GM12878 (cell line): ENCODE measurements at regions not wholly inside any gene's neighbourhood (a gene's known extent, or its start where the extent isn't known, plus 50 kb on each side); places are given as distances from the start of the nearest gene placed in this dataset.

Experiments
- ATAC-seq: fragments of 200-7000 bp; cut with Tn5 transposase; 3 replicates; pipeline ENCODE4 v1.9.1; 2020; ENCODE audit warnings: mild to moderate bottlenecking, moderate library complexity
- BruUV-seq: library from RNA; stranded (reverse); fragments of 400-500 nt; replicated peaks from 2 replicates; lab custom pipeline; 2021; lab: Mats Ljungman, UMichigan
- CTCF ChIA-PET: fragments of 300-600 bp; sonication (Branson Sonifier 250); formaldehyde crosslinking; extraction: SDS; loops from one replicate; lab custom pipeline; 2021; ENCODE audit warnings: inconsistent platforms; lab: Yijun Ruan, JAX
- POLR2A ChIA-PET: fragments of 350-600 bp; formaldehyde crosslinking; extraction: SDS; loops from one replicate; lab custom pipeline; 2021; ENCODE audit warnings: inconsistent platforms; lab: Charles Lee
- RAD21 ChIA-PET: fragments of 300-600 bp; sonication (Branson Sonifier 250); formaldehyde crosslinking; loops from one replicate; lab custom pipeline; 2023; ENCODE audit warnings: antibody characterized with exemption; ENCODE audit not compliant: unreplicated experiment; lab: Charles Lee
- SMC1A ChIA-PET: fragments of 300-600 bp; sonication (Branson Sonifier 250); formaldehyde crosslinking; loops from one replicate; lab custom pipeline; 2023; ENCODE audit not compliant: unreplicated experiment, uncharacterized antibody; lab: Charles Lee
- DNase-seq: peaks from one replicate; pipeline ENCODE4 v3.0.0-alpha.2; 2011; ENCODE audit warnings: low read depth, low spot score
- FAIRE-seq: peaks from 3 replicates; lab custom pipeline; 2011; peaks lifted over from hg19 to GRCh38; lab: Jason Lieb, UNC
- H2AFZ ChIP-seq: 2 replicates; pipeline ENCODE4 v1.6.0; 2011; ENCODE audit warnings: low read depth, low read length, control low read depth; ENCODE audit not compliant: control insufficient read depth
- H3K27ac ChIP-seq: 2 replicates; pipeline ENCODE4 v1.5.1; 2011; ENCODE audit warnings: control low read depth; ENCODE audit not compliant: control insufficient read depth, insufficient read depth
- H3K27me3 ChIP-seq, 2 experiments: replicated peaks in 1 of 2; 2 replicates each; pipeline versions ENCODE4 v1.6.0 to v1.6.1; 2011; ENCODE audit warnings: low read length in 1 of 2; ENCODE audit not compliant: control insufficient read depth in 2 of 2, insufficient read depth in 2 of 2
- H3K36me3 ChIP-seq, 2 experiments: 2 replicates each; pipeline ENCODE4 v1.5.1; 2011; ENCODE audit warnings: low read length in 1 of 2; ENCODE audit not compliant: control insufficient read depth in 2 of 2, insufficient read depth in 2 of 2
- H3K4me1 ChIP-seq: 2 replicates; pipeline ENCODE4 v1.6.1; 2011; ENCODE audit warnings: mild to moderate bottlenecking, low read length, moderate library complexity, mixed read lengths; ENCODE audit not compliant: control insufficient read depth, insufficient read depth
- H3K4me2 ChIP-seq: 2 replicates; pipeline ENCODE4 v1.6.0; 2011; ENCODE audit warnings: control low read depth; ENCODE audit not compliant: control insufficient read depth, insufficient read depth
- H3K4me3 ChIP-seq: fragments of 200-600 bp; sonication (generic); 2 replicates; pipeline ENCODE4 v1.5.1; 2016
- H3K79me2 ChIP-seq: 2 replicates; pipeline ENCODE4 v1.6.0; 2011; ENCODE audit warnings: low read length; ENCODE audit not compliant: control insufficient read depth, insufficient read depth
- H3K9ac ChIP-seq: 2 replicates; pipeline ENCODE4 v1.8.0; 2011; ENCODE audit warnings: low read length, control low read depth, mixed read lengths; ENCODE audit not compliant: control insufficient read depth, insufficient read depth
- H3K9me3 ChIP-seq: replicated peaks from 3 replicates; pipeline ENCODE4 v1.5.1; 2011; ENCODE audit warnings: mild to moderate bottlenecking, low read length; ENCODE audit not compliant: control insufficient read depth, insufficient read depth
- H4K20me1 ChIP-seq: 2 replicates; pipeline ENCODE4 v1.6.0; 2011; ENCODE audit not compliant: control insufficient read depth, insufficient read depth
- BCLAF1 ChIP-seq: fragments of 450-650 bp; IDR thresholded peaks from 2 replicates; pipeline ENCODE4 v1.6.1; 2017; ENCODE audit warnings: antibody characterized with exemption, mild to moderate bottlenecking, moderate library complexity
- E2F8 ChIP-seq: fragments of 450-650 bp; IDR thresholded peaks from 2 replicates; pipeline ENCODE4 v1.6.1; 2018; ENCODE audit warnings: mild to moderate bottlenecking, low read depth, moderate library complexity; ENCODE audit not compliant: partially characterized antibody
- EGR1 ChIP-seq, 2 experiments: IDR thresholded peaks; 1 replicate in 1 of 2; 2 replicates in 1 of 2; pipeline ENCODE4 v1.6.1; 2011 to 2012; ENCODE audit warnings: low read depth in 2 of 2, low read length in 2 of 2, borderline replicate concordance in 1 of 2, mild to moderate bottlenecking in 1 of 2, moderate library complexity in 1 of 2
- GABPA ChIP-seq: IDR thresholded peaks from 2 replicates; pipeline ENCODE4 v1.6.1; 2014; ENCODE audit warnings: antibody characterized with exemption, low read depth, mild to moderate bottlenecking, inconsistent platforms
- GATAD2B ChIP-seq: fragments of 450-650 bp; conservative IDR thresholded peaks from 2 replicates; pipeline ENCODE4 v1.6.1; 2017; ENCODE audit warnings: low read depth, mild to moderate bottlenecking, moderate library complexity
- JUND ChIP-seq: IDR thresholded peaks from 2 replicates; pipeline ENCODE4 v1.6.1; 2012; ENCODE audit warnings: low read depth, mild to moderate bottlenecking, low read length, improper control_type of control experiment, moderate library complexity
- MTA3 ChIP-seq: IDR thresholded peaks from 2 replicates; pipeline ENCODE4 v1.6.1; 2012; ENCODE audit warnings: low read length, inconsistent platforms, borderline replicate concordance
- NBN ChIP-seq: fragments of 450-650 bp; IDR thresholded peaks from 2 replicates; pipeline ENCODE4 v1.6.1; 2016
- NFYA ChIP-seq: IDR thresholded peaks from 2 replicates; pipeline ENCODE4 v1.6.1; 2011; ENCODE audit warnings: low read depth, mild to moderate bottlenecking, low read length, improper control_type of control experiment, borderline replicate concordance
- PML ChIP-seq: IDR thresholded peaks from 2 replicates; pipeline ENCODE4 v1.6.1; 2012; ENCODE audit warnings: low read length, inconsistent platforms
- POLR2AphosphoS5 ChIP-seq: IDR thresholded peaks from 2 replicates; pipeline ENCODE4 v1.6.1; 2011; ENCODE audit warnings: mild to moderate bottlenecking, low read length, inconsistent platforms
- POU2F2 ChIP-seq: IDR thresholded peaks from 3 replicates; pipeline ENCODE4 v1.6.1; 2011; ENCODE audit warnings: low read depth, mild to moderate bottlenecking, low read length, borderline replicate concordance
- TCF3 ChIP-seq: IDR thresholded peaks from 2 replicates; pipeline ENCODE4 v1.6.1; 2012; ENCODE audit warnings: low read depth, mild to moderate bottlenecking, low read length, borderline replicate concordance; ENCODE audit not compliant: insufficient read depth
- ZZZ3 ChIP-seq: IDR thresholded peaks from 2 replicates; pipeline ENCODE4 v1.6.1; 2011; ENCODE audit warnings: low read depth; ENCODE audit not compliant: control insufficient read depth, insufficient read length
- WGBS: methylation state at CpG from one replicate; pipeline ENCODE4 v1.1.6; 2016; ENCODE audit warnings: low lambda C conversion rate; ENCODE audit not compliant: insufficient replicate concordance, insufficient coverage; ENCODE audit errors: missing lambda C conversion rate; 5-methylcytosine and 5-hydroxymethylcytosine counted together
- in situ Hi-C: fragments of 300-500 bp; cut with MboI; formaldehyde crosslinking; loops from 9 replicates; pipeline ENCODE4 v1.14.3; 2018; ENCODE audit warnings: mixed read lengths
- intact Hi-C: fragments of 100-400 bp; cut with micrococcal nuclease; formaldehyde crosslinking; loops from one replicate; pipeline ENCODE4 v1.14.2; 2022; ENCODE audit not compliant: unreplicated experiment

- SMC1A ChIA-PET: interaction anchor here (1.1 kb wide), 1 partner anchor 10 kb away, joined by 3 read pairs; no protein-coding TSS in a partner anchor
- H3K27ac ChIP-seq: no peak overlapping the region
- ATAC-seq: no peak
- no peaks in the 10 kb centered on the region for H3K9me3 ChIP-seq
- no peaks in the 10 kb centered on the region for H3K4me1 ChIP-seq
- DNase-seq: no peak
- BruUV-seq: no TSS peak
- H4K20me1 ChIP-seq: no peaks in the 10 kb centered on the region
- TF ChIP-seq POLR2AphosphoS5 (no peak), EGR1 (IDR thresholded peaks at IDR 0.05; ENCODE audit: borderline replicate concordance in 1 of 2, low read depth in 2 of 2, low read length in 2 of 2) (no peak), TCF3 (no peak), POU2F2 (no peak), E2F8 (no peak)
- TF ChIP-seq, all 136 proteins: peak for 0
- in situ Hi-C loops (no loop called here), intact Hi-C loops (no loop called here)
- POLR2A ChIA-PET: no interaction called here
- FAIRE-seq: no peak
- Histone ChIP-seq H3K36me3 (no peaks in the 10 kb centered on the region), H3K9ac (no peak overlapping the region), H3K27me3 (no peaks in the 10 kb centered on the region; a peak in 1 of 4 replicates), H2AFZ (no peak overlapping the region), H3K79me2 (no peaks in the 10 kb centered on the region), H3K4me2 (no peak overlapping the region), H3K4me3 (no peak overlapping the region)
- RAD21 ChIA-PET: no interaction called here
- CTCF ChIA-PET: no interaction called here
- WGBS: 59% methylated on average over 2 of the region's 2 CpGs
These were observed 195.7 kb downstream of the MTCL1 start for GRCh38 chr18:8901019-8901418.

- POLR2A ChIA-PET: no interaction called here
- TF ChIP-seq PML: no peak
- TF ChIP-seq GATAD2B: no peak
- TF ChIP-seq GABPA: no peak
- TF ChIP-seq MTA3: no peak
- no peak for TF ChIP-seq JUND
- TF ChIP-seq NBN: no peak
- no peak for TF ChIP-seq POU2F2
- TF ChIP-seq NFYA: no peak
- TF ChIP-seq BCLAF1: no peak
- no peak for TF ChIP-seq ZZZ3
These were observed 198.2 kb upstream of the NDUFV2 start for GRCh38 chr18:8904316-8904715.

More at GRCh38 chr18:8904316-8904715, 198.2 kb upstream of the NDUFV2 start:
- SMC1A ChIA-PET: interaction anchor here (0.9 kb wide), 1 partner anchor 496 kb away, joined by 3 read pairs; no protein-coding TSS in a partner anchor
- Histone ChIP-seq H3K9me3 (no peaks in the 10 kb centered on the region), H2AFZ (no peak overlapping the region), H3K4me3 (no peak overlapping the region), H3K27me3 (no peaks in the 10 kb centered on the region), H3K36me3 (no peaks in the 10 kb centered on the region), H4K20me1 (no peaks in the 10 kb centered on the region), H3K79me2 (no peaks in the 10 kb centered on the region), H3K9ac (no peak overlapping the region), H3K4me2 (no peak overlapping the region), H3K4me1 (no peaks in the 10 kb centered on the region), H3K27ac (no peak overlapping the region)
- intact Hi-C loops: no loop called here
- FAIRE-seq: no peak
- in situ Hi-C loops: no loop called here
- CTCF ChIA-PET: no interaction called here
- RAD21 ChIA-PET: no interaction called here
- ATAC-seq: no peak
- no TSS peak for BruUV-seq
- DNase-seq: no peak
